Astrocyte of the cerebellum (primary cell): ENCODE measurements at regions not wholly inside any gene's neighbourhood (a gene's known extent, or its start where the extent isn't known, plus 50 kb on each side); places are given as distances from the start of the nearest gene placed in this dataset.

Experiments
- DNase-seq: peaks from one replicate; pipeline ENCODE4 v3.0.0-alpha.2; 2011; ENCODE audit warnings: low read depth
- H3K4me3 ChIP-seq: 2 replicates; pipeline ENCODE4 v1.5.1; 2011; ENCODE audit warnings: mild to moderate bottlenecking, low read depth, low read length, moderate library complexity
- in situ Hi-C: cut with HindIII; loops from 2 replicates; pipeline ENCODE4 v1.10.0; 2017; ENCODE audit warnings: low sequenced_read_pairs
- TF ChIP-seq, protein P1 (sequence below): IDR thresholded peaks from 2 replicates; pipeline ENCODE4 v1.5.1; 2012; ENCODE audit warnings: low read length, low read depth, moderate library complexity, mild to moderate bottlenecking; ENCODE audit errors: missing control alignments

GRCh38 chr13:76646946-76647345 lies 239.3 kb downstream of the KCTD12 start:
- H3K4me3 ChIP-seq = no peak overlapping the region
- DNase-seq = no peak
- in situ Hi-C loops = no loop called here
- TF ChIP-seq, protein P1, sequence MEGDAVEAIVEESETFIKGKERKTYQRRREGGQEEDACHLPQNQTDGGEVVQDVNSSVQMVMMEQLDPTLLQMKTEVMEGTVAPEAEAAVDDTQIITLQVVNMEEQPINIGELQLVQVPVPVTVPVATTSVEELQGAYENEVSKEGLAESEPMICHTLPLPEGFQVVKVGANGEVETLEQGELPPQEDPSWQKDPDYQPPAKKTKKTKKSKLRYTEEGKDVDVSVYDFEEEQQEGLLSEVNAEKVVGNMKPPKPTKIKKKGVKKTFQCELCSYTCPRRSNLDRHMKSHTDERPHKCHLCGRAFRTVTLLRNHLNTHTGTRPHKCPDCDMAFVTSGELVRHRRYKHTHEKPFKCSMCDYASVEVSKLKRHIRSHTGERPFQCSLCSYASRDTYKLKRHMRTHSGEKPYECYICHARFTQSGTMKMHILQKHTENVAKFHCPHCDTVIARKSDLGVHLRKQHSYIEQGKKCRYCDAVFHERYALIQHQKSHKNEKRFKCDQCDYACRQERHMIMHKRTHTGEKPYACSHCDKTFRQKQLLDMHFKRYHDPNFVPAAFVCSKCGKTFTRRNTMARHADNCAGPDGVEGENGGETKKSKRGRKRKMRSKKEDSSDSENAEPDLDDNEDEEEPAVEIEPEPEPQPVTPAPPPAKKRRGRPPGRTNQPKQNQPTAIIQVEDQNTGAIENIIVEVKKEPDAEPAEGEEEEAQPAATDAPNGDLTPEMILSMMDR = no peak

- TF ChIP-seq, protein P1 = no peak
- no peak overlapping the region for H3K4me3 ChIP-seq
- in situ Hi-C loops = no loop called here
- DNase-seq = no peak
These were observed 240.6 kb downstream of the KCTD12 start for GRCh38 chr13:76645632-76646031.

DNA sequence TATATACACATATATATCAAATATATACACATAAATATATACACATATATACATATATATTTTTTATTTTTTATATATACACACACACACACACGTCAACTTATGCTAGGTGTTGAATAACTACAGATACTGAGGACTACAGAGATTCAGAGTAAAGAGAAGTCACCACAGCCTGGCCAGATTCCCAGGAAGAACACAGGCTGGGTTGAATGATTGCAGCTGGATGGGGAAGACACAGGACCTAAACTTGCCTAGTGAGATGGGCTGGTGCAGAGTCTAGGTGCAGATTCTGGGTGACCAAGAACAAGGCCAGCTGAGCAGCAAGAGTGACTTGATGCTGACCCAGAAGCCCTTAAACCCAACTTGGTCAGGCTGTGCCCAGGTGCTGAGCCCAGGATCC lies 241.3 kb downstream of the KCTD12 start:
- H3K4me3 ChIP-seq = no peak overlapping the region
- TF ChIP-seq, protein P1 = no peak
- in situ Hi-C loops = no loop called here
- no peak for DNase-seq

DNA sequence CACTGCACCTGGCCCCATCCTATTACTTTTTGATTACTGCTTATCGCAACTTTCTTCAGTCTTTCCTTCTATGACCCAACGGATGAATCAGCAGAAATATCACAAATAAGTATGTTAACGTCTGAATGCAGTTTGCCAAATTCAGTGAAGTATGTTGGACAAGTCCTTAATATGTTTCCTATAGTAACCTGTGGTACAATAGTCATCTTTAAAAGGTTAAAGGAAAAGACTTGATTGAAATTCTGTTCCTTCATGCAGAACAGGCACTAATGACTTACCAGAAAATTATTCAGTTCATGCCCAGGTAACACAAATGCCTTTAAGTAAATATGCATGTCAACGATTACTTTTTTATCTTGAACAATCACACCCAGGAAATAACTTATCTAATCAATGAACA lies 242.6 kb downstream of the KCTD12 start:
- H3K4me3 ChIP-seq = no peak overlapping the region
- TF ChIP-seq, protein P1 = no peak
- DNase-seq = no peak
- in situ Hi-C loops = no loop called here

DNA sequence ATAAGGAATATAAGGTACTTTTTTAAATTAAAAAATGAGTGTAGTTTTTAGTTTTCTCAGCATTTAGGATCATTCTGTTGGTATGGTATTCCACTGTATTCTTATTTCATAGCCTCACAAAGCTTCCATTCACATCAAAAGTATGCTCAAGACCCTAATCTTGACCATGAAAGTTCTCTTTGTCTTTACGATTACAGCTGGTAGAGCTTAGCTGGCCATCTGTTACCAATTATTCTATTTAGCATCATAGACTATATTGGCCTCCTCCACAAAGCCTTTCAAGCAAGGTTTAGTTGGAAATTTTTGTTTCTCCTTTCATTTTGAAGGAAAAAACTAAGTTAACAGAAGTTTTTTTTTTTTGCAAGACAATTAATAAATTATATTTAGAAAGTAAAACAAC lies 245.1 kb downstream of the KCTD12 start:
- peak; percentile 35 for DNase-seq
- no peak overlapping the region for H3K4me3 ChIP-seq
- TF ChIP-seq, protein P1 = no peak
- in situ Hi-C loops = no loop called here

- in situ Hi-C loops = no loop called here
- no peak for DNase-seq
- no peak overlapping the region for H3K4me3 ChIP-seq
- TF ChIP-seq, protein P1 = no peak
These were observed 247.3 kb downstream of the KCTD12 start for GRCh38 chr13:76638882-76639281.

GRCh38 chr13:76638181-76638580 lies 248.0 kb downstream of the KCTD12 start:
- in situ Hi-C loops = no loop called here
- TF ChIP-seq, protein P1 = no peak
- no peak overlapping the region for H3K4me3 ChIP-seq
- no peak for DNase-seq
